Fibroblast of pulmonary artery (primary cell): ENCODE measurements at regions not wholly inside any gene's neighbourhood (a gene's known extent, or its start where the extent isn't known, plus 50 kb on each side); places are given as distances from the start of the nearest gene placed in this dataset.

Source experiments
- DNase-seq: peaks from one replicate; pipeline ENCODE4 v3.0.0-alpha.2; 2010; ENCODE audit warnings: low read depth
- H3K4me3 ChIP-seq: replicated peaks from 2 replicates; pipeline ENCODE4 v1.5.1; 2011; ENCODE audit warnings: low read depth, mild to moderate bottlenecking, control low read depth, low read length, moderate library complexity
- CTCF ChIP-seq: IDR thresholded peaks from 2 replicates; pipeline ENCODE4 v1.5.1; 2011; ENCODE audit warnings: mild to moderate bottlenecking, control low read depth, low read length, inconsistent platforms; ENCODE audit errors: missing control alignments

GRCh38 chr20:40238511-40238910 lies 450.5 kb downstream of the MAFB start:
- no peak overlapping the region for H3K4me3 ChIP-seq
- no peak for DNase-seq
- no peak for TF ChIP-seq CTCF

- H3K4me3 ChIP-seq: no peak overlapping the region
- no peak for DNase-seq
- TF ChIP-seq CTCF: no peak
Measured at GRCh38 chr20:40234593-40234992, 454.4 kb downstream of the MAFB start.

- no peak for DNase-seq
- no peak overlapping the region for H3K4me3 ChIP-seq
- no peak for TF ChIP-seq CTCF
Measured at GRCh38 chr20:40233406-40233805, 455.6 kb downstream of the MAFB start.

- no peak for DNase-seq
- TF ChIP-seq CTCF: no peak
- H3K4me3 ChIP-seq: no peak overlapping the region
Measured at GRCh38 chr20:40232756-40233155, 456.3 kb downstream of the MAFB start.

- peak; percentile 1 for DNase-seq
- TF ChIP-seq CTCF: no peak
Measured at GRCh38 chr20:40232273-40232672, 456.8 kb downstream of the MAFB start.

GRCh38 chr20:40230486-40230885 lies 458.6 kb downstream of the MAFB start:
- H3K4me3 ChIP-seq: no peak overlapping the region
- no peak for TF ChIP-seq CTCF
- no peak for DNase-seq

More at GRCh38 chr20:40232273-40232672, 456.8 kb downstream of the MAFB start:
- H3K4me3 ChIP-seq: no peak overlapping the region

GRCh38 chr20:40225596-40225995 lies 463.4 kb downstream of the MAFB start:
- no peak for TF ChIP-seq CTCF
- no peak for DNase-seq
- H3K4me3 ChIP-seq: no peak overlapping the region
